HG03095 (cell line): ENCODE measurements at regions not wholly inside any gene's neighbourhood (a gene's known extent, or its start where the extent isn't known, plus 50 kb on each side); places are given as distances from the start of the nearest gene placed in this dataset.

Experiments
- ATAC-seq: cut with Tn5 transposase; IDR thresholded peaks from one replicate; pipeline ENCODE4 v1.9.1; 2021; ENCODE audit warnings: moderate library complexity; ENCODE audit not compliant: unreplicated experiment

GRCh38 chr4:136463941-136464340 is 1068.4 kb downstream of the PCDH18 start:
- ATAC-seq: no peak

DNA sequence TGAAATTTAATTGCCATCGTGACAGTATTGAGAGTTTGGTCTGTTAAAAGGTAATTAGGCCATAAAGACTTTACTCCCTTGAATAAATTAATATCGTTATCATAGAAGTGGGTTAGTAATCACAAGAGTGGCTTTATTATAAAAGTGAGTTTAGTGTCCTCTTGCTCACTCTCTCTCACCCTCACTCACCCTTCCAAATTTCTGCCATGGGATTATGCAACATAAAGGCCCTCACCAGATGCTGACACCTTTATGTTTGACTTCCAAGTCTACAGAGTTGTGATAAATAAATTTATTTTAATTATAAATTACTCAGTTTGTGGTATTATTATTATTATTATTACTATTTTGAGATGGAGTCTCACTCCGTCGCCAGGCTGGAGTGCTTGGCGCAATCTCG is 1070.8 kb downstream of the PCDH18 start:
- no peak for ATAC-seq

GRCh38 chr4:136458326-136458725 is 1074.0 kb downstream of the PCDH18 start:
- no peak for ATAC-seq

GRCh38 chr4:136457577-136457976 is 1074.7 kb downstream of the PCDH18 start:
- ATAC-seq: no peak

DNA sequence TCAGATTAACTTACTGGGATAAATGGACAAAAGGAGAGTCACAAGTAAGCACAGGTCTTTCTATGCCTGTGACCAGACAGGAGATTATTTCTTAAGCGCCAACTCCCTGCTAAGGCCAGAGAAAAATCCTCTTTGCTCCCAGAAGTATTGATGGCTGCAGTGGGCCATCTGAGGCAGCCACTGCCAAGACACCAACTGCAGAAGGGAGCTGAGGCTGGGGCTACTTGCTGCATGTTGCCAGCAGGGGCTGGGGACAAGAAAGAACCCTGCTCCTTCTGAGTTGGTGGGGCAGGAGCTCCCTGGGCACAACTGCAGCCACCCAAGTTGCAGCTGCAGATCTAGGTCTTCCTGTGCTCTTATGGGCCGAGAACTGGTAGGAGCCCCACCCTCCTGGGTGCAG is 1075.3 kb downstream of the PCDH18 start:
- ATAC-seq: no peak

GRCh38 chr4:136443006-136443405 is 1089.3 kb downstream of the PCDH18 start:
- no peak for ATAC-seq

DNA sequence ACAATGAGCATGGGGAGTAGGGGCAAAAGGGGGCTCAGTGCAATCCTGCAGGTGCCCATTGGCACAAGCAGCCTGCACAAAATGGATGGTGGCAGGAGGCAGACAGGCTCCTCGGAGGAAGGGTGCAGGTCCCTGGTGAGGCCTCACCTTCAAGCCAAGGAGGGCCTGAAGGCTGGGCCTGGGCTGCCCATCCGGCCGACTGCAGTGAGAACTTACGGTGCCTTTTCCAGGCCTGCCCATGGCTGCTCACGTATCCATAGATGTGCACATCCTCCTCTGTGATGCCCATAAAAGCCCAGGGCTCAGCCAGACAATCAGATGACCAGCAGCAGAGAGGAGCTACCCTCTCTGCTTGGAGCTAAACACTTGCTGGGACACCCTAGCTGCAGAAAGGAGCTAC is 1089.8 kb downstream of the PCDH18 start:
- no peak for ATAC-seq

DNA sequence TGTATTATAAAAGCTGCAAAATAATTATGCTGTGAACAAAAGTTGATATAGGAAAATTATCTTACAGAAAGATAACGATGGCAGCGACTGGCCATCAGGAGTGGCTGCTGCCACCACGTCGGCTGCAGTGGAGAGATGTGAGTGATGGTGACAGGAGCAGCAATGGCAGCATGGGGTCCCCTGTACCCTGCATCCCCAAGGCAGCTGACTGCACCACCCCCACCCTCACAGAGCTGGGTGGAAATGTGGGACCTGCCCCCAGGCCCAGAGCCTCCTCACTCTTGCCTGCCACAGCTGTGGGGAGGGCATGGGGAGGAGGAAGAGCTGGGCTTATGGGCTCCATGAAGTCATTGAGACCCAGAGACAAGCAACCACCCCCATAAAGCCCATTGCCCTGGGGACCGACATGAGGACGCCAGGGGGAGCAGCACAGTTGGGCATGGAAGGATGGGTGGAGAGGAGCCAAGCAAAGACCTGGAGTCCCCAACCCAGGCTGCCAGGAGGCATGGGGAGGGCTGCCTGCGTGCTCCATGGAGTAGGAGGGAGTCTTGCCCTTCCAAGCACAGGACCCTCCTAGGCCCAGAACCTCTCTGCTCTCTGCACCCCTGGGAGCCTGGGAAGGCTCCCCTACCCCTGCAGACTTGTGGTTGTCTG is 1090.5 kb downstream of the PCDH18 start:
- no peak for ATAC-seq

- ATAC-seq: no peak
Observed at GRCh38 chr4:136438645-136439044, 1093.6 kb downstream of the PCDH18 start.

DNA sequence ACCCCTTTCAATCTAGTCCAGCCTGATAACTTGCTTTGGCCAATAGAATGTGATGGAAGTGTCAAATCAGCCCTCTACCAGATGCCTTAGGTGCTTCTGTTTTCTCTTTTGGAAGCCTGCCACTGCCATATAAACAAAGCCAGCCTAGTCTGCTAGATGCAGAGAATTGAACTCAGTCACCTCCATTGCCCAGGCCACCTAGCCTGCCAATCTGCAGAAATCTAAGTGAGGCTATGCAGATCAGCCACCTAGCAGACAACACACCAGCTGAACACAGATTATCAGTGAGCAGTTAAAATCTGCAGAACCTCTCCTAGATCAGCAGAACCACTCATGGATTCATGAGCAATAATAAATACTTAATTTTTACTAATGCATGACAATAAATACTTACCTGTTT is 1108.2 kb downstream of the PCDH18 start:
- no peak for ATAC-seq

DNA sequence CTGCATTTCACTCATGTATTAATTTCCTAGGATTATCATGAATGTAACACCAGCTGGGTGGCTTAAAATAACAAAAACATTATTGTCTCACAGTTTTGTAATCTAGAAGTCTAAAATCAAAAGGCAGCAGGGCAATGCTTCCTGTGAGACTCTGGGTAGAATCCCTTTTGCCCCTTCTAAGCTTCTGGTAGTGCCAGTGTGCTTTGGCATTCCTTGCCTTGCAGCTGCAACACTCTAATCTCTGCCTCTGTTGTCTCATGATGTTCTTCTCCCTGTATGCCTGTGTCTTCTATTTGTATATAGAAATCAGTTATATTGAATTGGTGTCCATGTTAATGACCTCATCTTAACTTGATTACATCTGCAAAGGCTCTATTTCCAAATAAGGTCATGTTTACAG is 1117.3 kb downstream of the PCDH18 start:
- ATAC-seq: no peak

- ATAC-seq: no peak
Observed at GRCh38 chr4:136412708-136413107, 1119.6 kb downstream of the PCDH18 start.

- no peak for ATAC-seq
Observed at GRCh38 chr4:136400829-136401228, 1131.5 kb downstream of the PCDH18 start.

DNA sequence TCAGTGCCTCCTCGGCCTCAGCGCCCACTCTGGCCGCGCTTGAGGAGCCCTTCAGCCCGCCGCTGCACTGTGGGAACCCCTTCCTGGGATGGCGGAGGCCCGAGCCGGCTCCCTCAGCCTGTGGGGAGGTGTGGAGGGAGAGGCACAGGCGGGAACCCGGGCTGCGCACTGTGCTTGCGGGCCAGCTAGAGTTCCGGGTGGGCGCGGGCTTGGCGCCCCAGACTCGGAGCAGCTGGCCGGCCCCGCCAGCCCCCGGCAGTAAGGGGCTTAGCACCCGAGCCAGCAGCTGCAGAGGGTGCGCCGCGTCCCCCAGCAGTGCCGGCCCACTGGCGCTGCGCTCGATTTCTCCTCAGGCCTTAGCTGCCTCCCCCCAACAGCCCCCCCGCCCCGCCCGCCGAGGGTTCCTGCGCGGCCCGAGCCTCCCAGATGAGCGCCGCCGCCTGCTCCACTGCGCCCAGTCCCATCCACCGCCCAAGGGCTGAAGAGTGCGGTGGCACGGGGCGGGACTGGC is 1137.0 kb downstream of the PCDH18 start:
- no peak for ATAC-seq

- no peak for ATAC-seq
Observed at GRCh38 chr4:136392576-136392975, 1139.7 kb downstream of the PCDH18 start.

- ATAC-seq: no peak
Observed at GRCh38 chr4:136390824-136391223, 1141.5 kb downstream of the PCDH18 start.

DNA sequence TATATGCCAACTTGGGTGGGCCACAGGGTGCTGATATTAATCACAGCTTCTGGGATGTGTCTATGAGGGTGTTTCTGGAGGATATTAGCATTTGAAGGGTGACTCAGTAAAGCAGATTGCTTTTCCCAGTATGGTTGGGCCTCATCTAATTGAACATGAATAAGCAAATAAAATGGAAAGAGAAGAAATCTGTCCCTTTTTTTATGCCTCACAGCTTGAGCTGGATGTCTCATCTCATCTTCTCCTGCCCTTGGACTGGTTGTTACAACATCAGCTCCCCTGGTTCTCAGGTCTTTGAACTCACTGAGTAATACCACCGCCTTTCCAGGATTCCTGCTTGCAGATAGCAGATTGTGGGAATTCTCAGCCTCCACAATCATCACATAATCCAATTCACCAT is 1149.2 kb downstream of the PCDH18 start:
- ATAC-seq: no peak

DNA sequence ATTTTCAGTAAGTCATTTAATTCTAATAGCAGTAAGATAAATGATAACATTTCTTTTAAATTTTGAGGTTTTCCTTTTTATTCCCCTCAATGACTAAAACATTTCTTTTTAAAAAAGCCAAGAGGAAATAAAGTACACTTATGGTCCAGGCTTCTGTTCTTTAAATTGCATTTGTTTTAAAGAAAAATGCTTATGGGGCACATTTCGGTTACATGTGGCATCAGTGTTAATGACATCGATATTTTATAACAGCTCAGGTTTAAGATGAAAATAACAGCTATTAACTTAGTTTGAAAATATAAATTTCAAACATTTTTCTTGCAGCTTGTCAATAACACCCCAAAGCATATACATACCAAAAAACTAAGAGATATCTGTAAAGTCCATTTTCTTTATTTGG is 1161.1 kb downstream of the PCDH18 start:
- ATAC-seq: no peak

DNA sequence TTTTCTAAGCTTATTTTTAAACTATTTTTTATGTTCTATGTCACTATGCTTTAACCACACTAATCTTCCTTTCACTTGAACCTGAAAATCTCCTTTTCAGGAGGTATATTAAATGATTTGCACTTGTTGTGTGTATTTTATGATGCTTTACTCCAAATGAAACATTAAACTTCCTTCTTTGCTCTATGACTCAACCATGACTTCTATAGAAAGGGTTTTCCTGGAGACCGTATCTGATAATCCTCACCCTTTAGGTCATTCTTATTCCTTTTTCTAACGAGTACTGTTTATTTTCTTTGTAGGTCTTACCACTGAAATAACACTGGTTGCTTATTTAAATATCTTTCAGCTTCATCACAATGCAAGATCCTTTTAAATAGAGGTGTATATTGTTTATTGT is 1163.2 kb downstream of the PCDH18 start:
- ATAC-seq: no peak

GRCh38 chr4:136357556-136357955 is 1174.7 kb downstream of the PCDH18 start:
- ATAC-seq: no peak

GRCh38 chr4:136355970-136356369 is 1176.3 kb downstream of the PCDH18 start:
- ATAC-seq: no peak

GRCh38 chr4:136343340-136343739 is 1189.0 kb downstream of the PCDH18 start:
- no peak for ATAC-seq

DNA sequence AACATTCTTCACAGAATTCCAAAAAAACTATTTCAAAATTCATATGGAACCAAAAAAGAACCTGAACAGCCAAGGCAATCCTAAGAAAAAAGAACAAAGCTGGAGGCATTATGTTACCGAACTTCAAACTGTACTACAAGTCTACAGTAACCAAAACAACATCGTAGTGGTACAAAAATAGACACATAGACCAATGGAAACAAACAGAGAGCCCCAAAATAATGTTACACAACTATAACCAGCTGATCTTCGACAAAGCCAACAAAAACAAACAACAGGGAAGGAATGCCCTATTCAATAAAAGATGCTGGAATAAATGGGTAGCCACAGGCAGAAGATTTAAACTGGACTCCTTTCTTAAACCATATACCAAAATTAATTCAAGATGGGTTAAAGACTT is 1189.6 kb downstream of the PCDH18 start:
- ATAC-seq: no peak
